ENCODE measurements at regions not wholly inside any gene's neighbourhood (a gene's known extent, or its start where the extent isn't known, plus 50 kb on each side); places are given as distances from the start of the nearest gene placed in this dataset.

GRCh38 chr3:105304487-105304886 is 62.2 kb upstream of the ALCAM start:
- ATAC-seq (no peak), DNase-seq (ENCODE audit: low read depth, low spot score) (no peak)
- POLR2A ChIA-PET, result no interaction called here
- Histone ChIP-seq H3K4me3 (ENCODE audit: low read depth in 2 of 2, low read length in 2 of 2) (no peak overlapping the region), H3K4me1 (ENCODE audit: control insufficient read depth, insufficient read depth, low read length) (no peaks in the 10 kb centered on the region), H3K27me3 (ENCODE audit: control insufficient read depth, insufficient read depth, low read length) (no peaks in the 10 kb centered on the region), H3K36me3 (ENCODE audit: control insufficient read depth, insufficient read depth, low read length) (no peaks in the 10 kb centered on the region), H3K9me3 (ENCODE audit: control insufficient read depth, insufficient read depth, low read depth, low read length) (no peaks in the 10 kb centered on the region), H3K27ac (ENCODE audit: low read length) (no peak overlapping the region)
- TF ChIP-seq REST (IDR thresholded peaks at IDR 0.05; ENCODE audit: insufficient read depth in 1 of 2, low read depth in 2 of 2, low read length in 1 of 2), result no peak
- no peak for TF ChIP-seq SIN3A (IDR thresholded peaks at IDR 0.05; ENCODE audit: borderline replicate concordance, insufficient read depth, low read depth, low read length)
- no peak for TF ChIP-seq CTCF (IDR thresholded peaks at IDR 0.05)
- TF ChIP-seq POLR2AphosphoS5 (IDR thresholded peaks at IDR 0.05; ENCODE audit: low read depth, low read length), result no peak
- CTCF ChIA-PET, result no interaction called here
- BruUV-seq (replicated peaks), result no TSS peak
- in situ Hi-C loops (cut with HindIII; ENCODE audit: low pct_unique_long_range_greater_than_20kb, low sequenced_read_pairs) (no loop called here), intact Hi-C loops (cut with micrococcal nuclease; ENCODE audit: unreplicated experiment) (no loop called here)

GRCh38 chr3:105315144-105315543 is 51.6 kb upstream of the ALCAM start:
- Histone ChIP-seq H3K36me3 (ENCODE audit: control insufficient read depth, insufficient read depth, low read length) (no peaks in the 10 kb centered on the region), H3K4me1 (ENCODE audit: control insufficient read depth, insufficient read depth, low read length) (no peaks in the 10 kb centered on the region), H3K4me3 (ENCODE audit: low read depth in 2 of 2, low read length in 2 of 2) (no peak overlapping the region), H3K9me3 (ENCODE audit: control insufficient read depth, insufficient read depth, low read depth, low read length) (no peaks in the 10 kb centered on the region), H3K27ac (ENCODE audit: low read length) (no peak overlapping the region), H3K27me3 (ENCODE audit: control insufficient read depth, insufficient read depth, low read length) (no peaks in the 10 kb centered on the region)
- BruUV-seq (replicated peaks), result no TSS peak
- TF ChIP-seq REST (IDR thresholded peaks at IDR 0.05; ENCODE audit: insufficient read depth in 1 of 2, low read depth in 2 of 2, low read length in 1 of 2), result no peak
- no peak for ATAC-seq
- POLR2A ChIA-PET, result no interaction called here
- CTCF ChIA-PET, result no interaction called here
- no peak for DNase-seq (ENCODE audit: low read depth, low spot score)
- in situ Hi-C loops (cut with HindIII; ENCODE audit: low pct_unique_long_range_greater_than_20kb, low sequenced_read_pairs), result no loop called here
- intact Hi-C loops (cut with micrococcal nuclease; ENCODE audit: unreplicated experiment), result no loop called here
